HG03108 (cell line): ENCODE measurements at regions not wholly inside any gene's neighbourhood (a gene's known extent, or its start where the extent isn't known, plus 50 kb on each side); places are given as distances from the start of the nearest gene placed in this dataset.

ENCODE experiments used
- ATAC-seq: cut with Tn5 transposase; IDR thresholded peaks from one replicate; pipeline ENCODE4 v1.9.1; 2021; ENCODE audit warnings: moderate library complexity; ENCODE audit not compliant: unreplicated experiment

DNA sequence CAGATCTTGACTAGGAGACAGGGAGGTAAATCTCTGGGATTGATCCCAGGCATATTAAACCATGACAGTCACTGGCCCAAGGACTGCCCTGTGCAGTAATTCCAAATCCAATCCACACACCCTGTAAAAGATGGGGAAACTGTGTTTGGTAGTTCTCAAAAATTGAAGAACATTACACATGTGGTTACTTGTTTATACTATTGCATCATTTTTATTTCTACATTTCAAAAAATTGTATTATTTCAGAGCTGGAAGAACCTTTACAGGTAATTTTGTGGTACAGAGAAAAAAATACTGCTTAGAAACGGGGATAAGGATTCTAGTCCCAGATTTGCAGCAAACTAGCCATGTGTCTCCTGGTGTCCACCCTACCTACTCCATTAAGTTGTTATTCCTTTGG lies 400.5 kb downstream of the LRIG3 start:
- ATAC-seq, result no peak

- ATAC-seq, result no peak
Measured at GRCh38 chr12:58521152-58521551, 399.2 kb downstream of the LRIG3 start.

DNA sequence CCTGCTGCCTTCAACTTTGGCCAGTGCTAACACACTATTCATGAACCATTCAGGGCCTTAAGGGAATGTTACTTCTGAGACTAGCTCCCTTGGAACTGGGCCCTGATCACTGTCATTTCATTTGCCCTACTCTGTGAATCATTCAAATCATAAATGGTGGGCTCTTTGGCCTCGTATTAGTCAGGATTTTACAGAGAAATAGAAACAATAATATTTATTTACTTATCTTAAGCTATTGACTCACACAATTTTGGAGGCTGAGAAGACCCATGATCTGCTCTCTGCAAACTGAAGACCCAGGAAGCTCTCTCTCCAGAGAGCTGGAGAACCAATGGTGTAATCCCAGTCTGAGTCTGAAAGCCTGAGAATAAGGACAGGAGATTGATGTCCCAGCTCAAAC lies 398.5 kb downstream of the LRIG3 start:
- no peak for ATAC-seq

DNA sequence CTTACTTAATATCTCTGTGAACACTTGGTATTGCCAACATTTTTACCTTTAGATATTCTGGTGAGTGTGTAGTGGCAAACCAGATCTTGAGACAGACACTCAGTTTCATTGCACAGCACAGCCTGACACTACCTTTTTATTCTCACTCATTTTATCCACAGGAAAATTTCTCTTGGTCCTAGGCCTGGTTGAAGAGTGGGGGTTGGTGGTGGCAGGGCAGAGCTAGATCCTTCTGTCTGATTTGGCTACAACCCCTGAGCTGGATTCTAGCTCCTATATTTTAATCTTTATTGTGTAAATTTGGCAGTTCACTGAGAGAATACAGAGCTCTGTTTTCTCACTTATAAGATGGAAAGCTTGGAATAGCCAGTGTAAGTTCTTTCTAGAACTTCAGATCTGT lies 396.9 kb downstream of the LRIG3 start:
- no peak for ATAC-seq

DNA sequence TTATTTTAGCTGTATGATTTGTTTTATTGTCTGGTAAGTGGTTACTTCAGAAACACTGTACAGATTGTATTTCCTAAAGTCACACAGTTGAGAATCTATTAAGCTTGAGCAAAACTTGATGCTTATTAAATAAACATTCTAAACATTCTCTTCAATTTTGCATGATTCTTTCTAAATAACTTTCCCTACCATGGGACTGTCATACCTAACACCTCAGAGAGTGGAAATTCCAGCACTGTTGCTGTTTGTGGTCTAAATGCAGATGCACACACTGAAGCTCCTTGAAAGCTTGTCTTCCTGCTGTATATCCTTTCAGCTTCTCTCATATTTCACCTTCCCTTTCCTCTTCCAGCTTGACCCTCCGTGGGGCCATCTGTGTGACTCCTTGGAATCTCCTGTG lies 392.0 kb downstream of the LRIG3 start:
- no peak for ATAC-seq

- ATAC-seq, result no peak
Measured at GRCh38 chr12:58529114-58529665, 391.1 kb downstream of the LRIG3 start.

DNA sequence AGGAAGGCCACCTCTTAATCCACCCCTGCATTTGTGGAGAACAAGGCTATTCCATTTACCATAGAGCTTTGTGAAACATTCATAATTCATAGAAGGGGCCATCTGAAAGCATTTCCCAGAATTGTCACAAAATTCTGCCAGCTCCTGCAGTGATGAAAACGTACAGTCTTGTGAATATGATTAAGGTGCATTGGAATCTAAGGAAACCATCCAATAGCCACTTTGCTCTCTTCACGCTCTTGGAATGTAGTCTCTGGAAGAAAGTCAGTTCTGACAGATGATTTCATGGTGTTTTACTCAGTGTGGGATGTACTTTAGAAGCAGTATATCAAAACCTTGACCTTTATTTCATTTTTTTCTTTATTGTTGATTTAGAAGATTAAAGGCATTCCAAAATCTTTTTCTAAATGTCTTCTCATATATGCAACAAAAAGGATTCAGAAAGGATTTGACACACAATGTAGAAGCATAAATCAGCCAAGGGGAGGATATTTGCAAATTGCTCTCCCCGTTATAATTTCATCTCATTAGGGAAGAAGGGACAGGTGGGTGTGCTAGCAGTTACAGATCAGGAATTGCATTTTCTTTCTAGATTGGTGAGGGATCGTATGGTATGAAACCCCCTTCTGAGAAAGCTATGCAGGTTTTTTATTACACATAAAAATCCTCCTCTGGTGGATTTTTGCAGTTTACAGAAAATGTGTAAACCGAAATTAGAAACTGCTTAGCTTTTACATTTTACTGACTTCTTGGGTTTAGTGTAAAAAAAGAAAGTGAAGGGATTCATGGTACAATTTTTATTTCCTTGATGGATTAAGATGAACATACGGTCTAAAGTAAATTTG lies 390.2 kb downstream of the LRIG3 start:
- no peak for ATAC-seq

DNA sequence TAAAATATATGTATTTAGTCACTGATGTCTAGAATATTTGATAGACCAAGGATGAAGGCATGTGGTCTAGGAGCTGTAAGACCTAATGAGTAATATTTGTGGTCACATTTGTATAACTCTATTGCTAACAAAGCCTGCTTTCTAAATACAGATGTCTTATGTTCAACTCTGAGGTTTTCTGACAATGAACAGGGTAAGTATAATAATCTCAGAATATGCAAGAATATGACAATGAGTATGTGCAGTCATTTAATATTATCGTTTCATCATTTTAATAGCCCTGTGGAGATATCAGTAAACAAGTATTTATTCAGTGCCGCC lies 389.6 kb downstream of the LRIG3 start:
- ATAC-seq, result no peak

DNA sequence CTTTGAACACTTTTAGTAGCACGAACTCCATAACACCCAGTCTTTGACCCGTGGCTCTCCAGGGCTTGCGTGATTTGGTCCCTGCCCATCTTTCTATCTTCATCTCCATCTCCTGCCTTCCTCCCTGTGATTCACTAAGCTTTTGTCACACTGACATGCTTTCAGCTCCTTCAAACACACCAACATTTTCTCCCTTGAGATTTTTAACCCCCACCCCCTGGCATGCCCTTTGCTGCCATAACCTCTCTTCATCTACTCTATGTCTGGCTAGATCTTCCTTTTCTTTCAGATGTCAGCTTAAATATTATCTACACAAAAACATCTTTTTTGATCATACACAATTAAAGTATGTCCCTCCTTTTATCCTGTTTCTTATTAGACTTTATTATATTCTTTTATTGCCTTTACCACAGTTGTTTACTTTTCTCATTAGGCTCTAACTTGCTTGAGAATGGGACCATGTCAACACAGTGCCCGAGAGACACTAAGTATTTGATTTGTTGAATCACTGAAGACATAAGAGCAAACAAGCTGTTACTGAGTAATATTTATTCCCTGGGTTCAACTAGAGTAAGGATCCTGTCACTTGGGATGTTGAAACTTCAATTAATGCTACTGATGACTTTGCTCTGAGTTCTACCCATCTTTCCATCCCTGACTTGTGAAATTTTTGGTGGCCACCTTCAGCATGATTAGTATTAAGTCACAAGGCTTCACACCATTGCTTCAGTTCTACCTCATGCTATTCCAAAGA lies 387.3 kb downstream of the LRIG3 start:
- ATAC-seq, result no peak

DNA sequence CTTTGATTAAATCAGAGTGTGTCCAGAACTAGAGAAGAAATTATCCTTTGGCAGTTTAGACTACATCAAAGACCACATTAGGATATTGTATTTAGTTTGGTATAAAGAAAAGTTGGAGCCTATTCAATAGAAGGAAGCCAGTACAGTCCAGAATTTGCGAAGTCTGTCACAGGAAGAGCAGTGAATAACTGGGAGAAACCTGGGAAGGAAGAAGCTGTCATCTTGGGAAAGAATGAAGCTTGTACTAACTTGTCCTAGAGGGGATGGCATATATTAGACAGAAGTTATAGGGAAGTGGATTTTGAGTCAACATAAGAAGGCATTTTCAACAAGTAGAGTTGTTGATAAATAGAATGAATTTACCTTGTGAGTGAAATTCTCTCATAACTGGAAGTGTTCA lies 386.7 kb downstream of the LRIG3 start:
- no peak for ATAC-seq

DNA sequence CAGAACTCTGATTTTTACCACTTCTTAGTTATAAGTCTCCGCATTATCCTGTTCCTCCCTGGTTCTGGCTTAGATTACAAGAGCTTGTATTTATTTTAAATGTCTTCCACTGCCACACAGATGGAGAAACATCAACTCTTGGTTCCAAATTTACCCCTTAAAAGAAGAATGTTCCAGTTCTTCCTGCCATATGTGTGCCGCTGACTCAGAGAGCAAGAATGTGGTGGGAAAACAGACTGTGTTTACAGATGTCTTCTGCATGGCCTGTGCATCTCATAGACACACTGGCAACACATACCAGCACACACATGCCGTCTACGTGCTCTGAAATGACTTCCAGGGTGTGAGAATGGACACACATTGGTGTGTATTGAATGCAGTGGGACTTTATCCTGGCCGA lies 383.0 kb downstream of the LRIG3 start:
- no peak for ATAC-seq

- ATAC-seq, result no peak
Measured at GRCh38 chr12:58539295-58539694, 381.0 kb downstream of the LRIG3 start.

DNA sequence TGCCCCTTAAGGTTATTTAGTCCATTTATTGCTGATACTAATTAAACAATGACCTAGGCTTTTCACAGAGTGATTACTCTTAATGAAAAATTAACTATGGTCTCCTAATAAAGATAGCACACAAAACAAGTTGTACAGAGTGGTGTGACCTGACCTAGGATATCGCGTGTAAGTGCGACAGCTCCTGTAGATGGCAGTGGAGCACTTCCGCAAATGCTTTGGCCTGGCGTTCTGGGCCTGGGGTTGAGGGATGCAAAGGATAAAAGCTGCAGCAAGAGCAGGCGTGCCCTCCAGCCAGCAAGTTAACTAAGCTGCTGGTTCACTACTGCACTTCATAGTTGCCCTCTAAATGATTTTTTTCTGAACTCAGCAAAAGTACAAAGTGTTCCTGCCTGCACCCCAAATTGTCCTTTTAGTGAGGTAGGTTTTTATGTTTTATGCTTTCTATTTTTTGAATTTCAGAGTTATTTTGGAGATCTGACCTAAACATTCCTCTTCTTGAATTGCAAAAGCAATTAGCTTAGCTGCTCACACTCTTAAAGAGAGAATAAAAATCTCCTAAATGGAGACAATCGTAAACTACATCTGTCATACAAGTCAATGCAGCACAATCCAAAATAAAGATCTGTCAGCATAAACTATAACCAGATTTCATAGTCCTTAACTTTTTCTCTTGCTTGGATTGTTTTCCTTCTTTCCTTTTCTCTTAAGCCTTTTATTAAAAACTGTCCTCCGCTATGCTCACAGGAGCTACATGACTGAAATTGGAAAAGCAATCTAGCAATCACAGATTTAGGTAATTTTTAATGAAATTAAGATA lies 379.6 kb downstream of the LRIG3 start:
- ATAC-seq, result no peak

- ATAC-seq, result no peak
Measured at GRCh38 chr12:58541300-58541690, 379.0 kb downstream of the LRIG3 start.

DNA sequence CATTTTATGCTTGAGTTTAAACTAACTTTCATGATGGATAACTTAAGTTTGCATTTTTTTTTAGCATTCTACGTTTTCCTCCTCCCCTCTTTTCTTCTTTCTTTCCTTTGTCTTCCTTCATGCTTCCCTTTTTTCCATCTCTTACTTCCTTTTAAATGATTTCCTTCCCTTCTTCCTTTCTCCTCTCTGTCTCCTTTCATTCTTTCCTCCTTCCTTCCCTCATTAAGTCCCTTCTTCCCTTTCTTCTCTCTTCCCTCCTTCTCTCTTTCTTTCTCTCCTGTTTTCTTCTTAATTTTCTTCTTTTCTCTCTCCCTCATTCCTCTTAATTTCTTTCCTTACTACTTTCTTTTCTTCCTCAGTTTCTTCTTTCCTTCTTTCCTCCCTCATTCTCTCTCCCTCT lies 376.0 kb downstream of the LRIG3 start:
- no peak for ATAC-seq

DNA sequence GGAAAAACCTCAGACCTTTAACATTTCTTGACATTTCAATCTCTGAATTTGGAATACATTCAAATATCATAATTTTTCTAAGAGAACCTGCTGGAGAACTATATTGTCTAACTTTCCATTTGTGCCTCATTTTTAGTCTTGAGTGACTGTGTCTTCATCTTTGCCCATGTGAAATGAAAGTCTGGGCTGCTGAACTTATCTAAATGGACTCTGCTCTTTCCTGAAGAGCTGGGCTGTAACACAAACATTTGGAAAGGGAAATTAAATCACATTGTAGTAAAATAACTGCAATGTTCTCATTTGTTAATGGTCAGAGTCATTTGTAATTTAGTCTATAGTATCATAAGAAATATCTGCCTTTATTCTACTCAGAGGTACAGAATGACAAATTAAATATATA lies 373.1 kb downstream of the LRIG3 start:
- ATAC-seq, result no peak

- no peak for ATAC-seq
Measured at GRCh38 chr12:58548801-58549200, 371.5 kb downstream of the LRIG3 start.

DNA sequence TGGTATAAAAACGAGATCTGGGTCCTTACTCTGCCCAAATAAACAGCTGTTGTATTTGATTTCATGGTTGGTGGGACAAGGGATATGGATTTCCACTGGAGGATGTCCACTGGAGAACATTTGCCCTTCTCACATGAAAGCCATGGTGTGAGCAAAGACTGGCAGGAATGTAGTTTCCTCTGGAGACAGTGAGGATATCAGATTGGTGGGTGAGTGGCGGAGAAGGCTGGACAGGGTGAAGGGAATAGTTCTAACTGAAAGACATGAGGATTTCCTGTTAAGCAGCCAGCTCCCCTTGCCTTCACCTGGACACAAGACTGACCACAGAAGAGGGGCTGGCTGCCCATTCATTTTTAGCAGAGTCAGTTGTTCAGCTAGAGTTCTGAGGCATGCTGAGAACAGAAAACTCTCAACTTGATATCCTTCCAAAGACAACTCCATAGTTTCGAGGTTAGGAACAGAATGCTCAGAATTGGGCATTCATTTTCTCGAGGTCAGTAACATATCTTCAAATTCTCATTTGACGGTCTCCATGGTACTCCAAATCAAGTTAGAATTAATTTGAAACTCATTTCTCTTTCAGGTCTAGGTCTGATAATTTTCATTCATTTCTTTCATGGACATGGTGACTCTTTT lies 365.7 kb downstream of the LRIG3 start:
- no peak for ATAC-seq

GRCh38 chr12:58557171-58557570 lies 363.1 kb downstream of the LRIG3 start:
- ATAC-seq, result no peak

DNA sequence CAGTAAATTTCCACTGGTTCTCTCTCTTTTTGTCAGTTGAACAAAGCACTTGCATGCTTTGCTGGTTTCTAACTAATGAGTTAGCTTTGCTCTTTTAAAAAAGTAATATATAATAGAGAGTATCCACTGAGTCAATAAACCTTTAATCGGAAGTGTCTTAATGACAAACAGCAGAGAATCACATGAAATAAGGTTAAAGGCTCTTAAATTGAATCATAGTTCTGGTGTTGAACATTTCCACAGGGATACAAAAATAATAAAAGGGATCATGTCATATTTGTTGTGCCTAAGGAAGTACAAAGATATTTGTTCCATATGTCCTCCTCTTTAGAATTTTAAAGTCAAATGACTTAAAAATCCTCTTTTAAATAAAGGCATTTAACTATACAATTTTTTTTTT lies 362.6 kb downstream of the LRIG3 start:
- ATAC-seq, result no peak

DNA sequence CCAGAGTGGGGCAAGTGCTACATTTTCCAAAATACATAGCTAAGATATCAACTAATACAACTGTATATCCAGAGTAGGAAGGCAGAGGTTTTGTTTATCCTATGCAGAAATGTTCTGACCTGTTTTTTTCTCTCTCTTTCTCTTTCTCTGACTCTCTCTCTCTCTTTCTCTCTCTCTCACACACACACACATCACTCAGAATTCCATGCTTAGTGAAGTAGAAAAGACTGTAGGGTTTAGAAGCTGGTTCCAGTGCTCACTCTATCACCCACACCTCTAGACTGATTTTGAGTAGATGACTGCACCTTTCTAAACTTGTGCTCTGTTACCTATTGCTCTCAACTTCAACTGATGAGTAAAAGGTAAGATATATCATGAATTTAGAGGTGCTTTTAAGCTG lies 356.7 kb downstream of the LRIG3 start:
- no peak for ATAC-seq
